22Rv1 (cell line): ENCODE measurements at regions not wholly inside any gene's neighbourhood (a gene's known extent, or its start where the extent isn't known, plus 50 kb on each side); places are given as distances from the start of the nearest gene placed in this dataset.

Experiments
- H3K27ac ChIP-seq: fragments of 450-650 bp; 2 replicates; pipeline ENCODE4 v1.5.1; 2017
- ZFX ChIP-seq: fragments of 450-650 bp; IDR thresholded peaks from 2 replicates; pipeline ENCODE4 v1.6.1; 2017; ENCODE audit warnings: antibody characterized with exemption, borderline replicate concordance
- TF ChIP-seq, protein P1 (sequence below): fragments of 450-650 bp; IDR thresholded peaks from 2 replicates; pipeline ENCODE4 v1.5.1; 2017; ENCODE audit warnings: mild to moderate bottlenecking

DNA sequence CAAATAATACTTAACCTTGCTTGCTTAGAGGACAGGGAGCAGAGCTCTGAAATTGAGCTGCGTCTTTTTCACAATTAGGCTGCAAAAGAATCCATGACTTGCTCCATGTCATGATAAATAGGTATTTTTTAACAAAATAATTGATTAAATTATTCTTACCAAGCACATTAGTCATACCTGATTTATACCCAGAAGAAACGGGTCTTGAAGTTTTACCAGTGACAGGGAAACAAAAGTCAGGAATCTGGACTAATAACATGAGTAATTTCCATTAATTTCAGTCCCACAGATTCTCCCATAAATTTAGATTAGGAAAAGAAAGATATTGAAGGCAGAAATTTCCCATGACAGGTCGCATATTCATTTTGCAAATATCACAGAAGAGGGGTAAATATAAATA lies 85.0 kb upstream of the BMP5 start:
- no peak for TF ChIP-seq ZFX
- TF ChIP-seq, protein P1, sequence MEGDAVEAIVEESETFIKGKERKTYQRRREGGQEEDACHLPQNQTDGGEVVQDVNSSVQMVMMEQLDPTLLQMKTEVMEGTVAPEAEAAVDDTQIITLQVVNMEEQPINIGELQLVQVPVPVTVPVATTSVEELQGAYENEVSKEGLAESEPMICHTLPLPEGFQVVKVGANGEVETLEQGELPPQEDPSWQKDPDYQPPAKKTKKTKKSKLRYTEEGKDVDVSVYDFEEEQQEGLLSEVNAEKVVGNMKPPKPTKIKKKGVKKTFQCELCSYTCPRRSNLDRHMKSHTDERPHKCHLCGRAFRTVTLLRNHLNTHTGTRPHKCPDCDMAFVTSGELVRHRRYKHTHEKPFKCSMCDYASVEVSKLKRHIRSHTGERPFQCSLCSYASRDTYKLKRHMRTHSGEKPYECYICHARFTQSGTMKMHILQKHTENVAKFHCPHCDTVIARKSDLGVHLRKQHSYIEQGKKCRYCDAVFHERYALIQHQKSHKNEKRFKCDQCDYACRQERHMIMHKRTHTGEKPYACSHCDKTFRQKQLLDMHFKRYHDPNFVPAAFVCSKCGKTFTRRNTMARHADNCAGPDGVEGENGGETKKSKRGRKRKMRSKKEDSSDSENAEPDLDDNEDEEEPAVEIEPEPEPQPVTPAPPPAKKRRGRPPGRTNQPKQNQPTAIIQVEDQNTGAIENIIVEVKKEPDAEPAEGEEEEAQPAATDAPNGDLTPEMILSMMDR, result no peak

DNA sequence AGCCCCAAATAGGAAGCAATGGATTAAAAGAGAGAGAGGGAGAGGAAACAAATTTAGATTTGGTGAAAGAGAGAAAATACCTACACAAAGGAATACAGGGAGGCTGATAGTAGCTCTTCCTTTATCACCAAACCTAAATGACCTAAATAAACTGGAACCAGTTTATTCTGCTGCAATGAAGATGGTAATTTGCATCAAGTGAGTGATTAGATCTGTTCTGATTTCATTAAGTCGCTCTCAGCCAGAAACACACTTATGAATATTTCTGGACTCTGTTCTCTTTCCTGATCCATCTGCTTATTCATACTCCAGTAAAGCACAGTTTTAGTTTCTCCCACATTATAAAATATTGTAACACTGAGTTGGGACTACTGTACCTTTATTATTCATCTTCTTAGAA lies 83.4 kb upstream of the BMP5 start:
- no peak overlapping the region for H3K27ac ChIP-seq
- TF ChIP-seq, protein P1, result no peak
- TF ChIP-seq ZFX, result no peak

More for the DNA sequence above, 85.0 kb upstream of the BMP5 start:
- H3K27ac ChIP-seq, result no peak overlapping the region

DNA sequence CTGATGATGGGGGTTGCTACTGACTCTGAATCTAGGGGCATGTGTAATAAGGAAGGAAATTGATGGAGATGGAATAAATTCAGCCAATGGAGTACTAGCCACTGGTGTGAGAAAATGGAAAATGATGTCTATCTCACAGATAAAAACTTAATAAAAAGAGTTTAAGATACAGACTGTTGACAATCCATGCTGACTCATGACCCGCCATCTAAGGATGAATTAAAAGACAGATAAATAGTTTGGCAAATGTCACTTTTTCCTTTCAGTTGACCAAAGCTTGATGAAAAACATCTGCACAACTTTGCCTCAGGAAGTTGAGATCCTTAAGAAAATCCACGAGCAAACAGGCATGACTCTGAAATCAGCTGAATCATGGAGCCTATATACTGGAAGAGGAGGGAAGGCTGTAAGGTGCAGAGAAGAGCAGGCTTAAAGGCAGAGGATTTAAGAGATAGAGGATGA lies 82.6 kb upstream of the BMP5 start:
- H3K27ac ChIP-seq, result no peak overlapping the region
- no peak for TF ChIP-seq ZFX
- TF ChIP-seq, protein P1, result no peak

DNA sequence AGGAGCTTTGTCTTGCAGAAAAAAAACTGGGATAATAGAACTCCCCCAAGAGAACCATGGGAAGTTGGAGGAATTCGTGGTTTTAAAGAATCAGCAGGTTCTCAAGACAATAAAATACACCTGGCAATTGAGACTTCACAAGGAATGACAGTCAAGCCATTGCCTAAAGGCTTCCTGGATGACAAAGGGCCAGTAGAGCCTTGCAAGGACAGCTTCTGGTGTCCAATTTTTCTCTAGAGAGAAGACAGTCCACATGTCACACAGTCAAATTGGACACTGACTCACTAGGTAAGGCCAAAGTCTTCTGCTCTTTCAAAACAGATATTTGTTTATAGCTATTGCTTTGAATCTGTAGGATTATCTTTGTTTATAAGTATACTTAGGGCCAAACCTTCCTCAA lies 80.3 kb upstream of the BMP5 start:
- no peak overlapping the region for H3K27ac ChIP-seq
- TF ChIP-seq, protein P1, result no peak
- no peak for TF ChIP-seq ZFX

DNA sequence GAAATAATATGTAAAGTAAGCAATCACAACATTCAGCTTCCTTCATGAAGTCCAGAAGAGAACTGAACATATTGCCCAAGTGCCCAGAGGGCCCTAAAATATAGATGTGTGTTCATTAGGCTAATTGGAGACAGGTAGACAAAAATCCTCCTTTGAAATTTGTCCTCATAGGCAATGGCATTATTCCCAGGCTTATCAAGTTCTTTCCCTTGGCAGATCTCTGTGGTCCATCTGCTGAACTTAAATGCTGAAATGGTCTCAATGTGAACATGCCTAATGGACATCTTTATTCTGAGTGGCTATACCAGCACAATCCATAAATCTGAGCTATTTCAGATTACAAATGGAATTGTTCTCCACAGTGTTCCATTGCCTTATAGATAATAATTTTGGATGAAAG lies 79.0 kb upstream of the BMP5 start:
- TF ChIP-seq, protein P1, result no peak
- no peak for TF ChIP-seq ZFX
- H3K27ac ChIP-seq, result no peak overlapping the region

DNA sequence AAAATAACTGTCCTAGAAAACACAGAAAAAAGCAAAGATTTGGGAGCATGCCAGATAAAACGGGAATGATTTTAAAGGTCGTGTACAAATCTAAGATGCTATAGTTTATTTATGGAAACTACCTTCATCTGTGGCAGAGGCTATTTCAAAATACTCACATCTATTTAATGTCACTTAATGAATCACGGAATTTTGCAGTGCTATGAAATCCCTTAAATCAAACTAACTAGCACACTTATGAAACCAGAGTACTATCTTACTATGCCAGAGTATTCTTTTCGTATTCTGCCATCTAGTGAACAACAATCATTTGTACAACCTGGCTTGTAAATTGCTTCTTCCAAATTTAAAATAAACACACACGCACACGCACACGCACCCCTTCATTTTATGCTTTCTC lies 77.9 kb upstream of the BMP5 start:
- H3K27ac ChIP-seq, result no peak overlapping the region
- no peak for TF ChIP-seq ZFX
- TF ChIP-seq, protein P1, result peak; percentile 70

DNA sequence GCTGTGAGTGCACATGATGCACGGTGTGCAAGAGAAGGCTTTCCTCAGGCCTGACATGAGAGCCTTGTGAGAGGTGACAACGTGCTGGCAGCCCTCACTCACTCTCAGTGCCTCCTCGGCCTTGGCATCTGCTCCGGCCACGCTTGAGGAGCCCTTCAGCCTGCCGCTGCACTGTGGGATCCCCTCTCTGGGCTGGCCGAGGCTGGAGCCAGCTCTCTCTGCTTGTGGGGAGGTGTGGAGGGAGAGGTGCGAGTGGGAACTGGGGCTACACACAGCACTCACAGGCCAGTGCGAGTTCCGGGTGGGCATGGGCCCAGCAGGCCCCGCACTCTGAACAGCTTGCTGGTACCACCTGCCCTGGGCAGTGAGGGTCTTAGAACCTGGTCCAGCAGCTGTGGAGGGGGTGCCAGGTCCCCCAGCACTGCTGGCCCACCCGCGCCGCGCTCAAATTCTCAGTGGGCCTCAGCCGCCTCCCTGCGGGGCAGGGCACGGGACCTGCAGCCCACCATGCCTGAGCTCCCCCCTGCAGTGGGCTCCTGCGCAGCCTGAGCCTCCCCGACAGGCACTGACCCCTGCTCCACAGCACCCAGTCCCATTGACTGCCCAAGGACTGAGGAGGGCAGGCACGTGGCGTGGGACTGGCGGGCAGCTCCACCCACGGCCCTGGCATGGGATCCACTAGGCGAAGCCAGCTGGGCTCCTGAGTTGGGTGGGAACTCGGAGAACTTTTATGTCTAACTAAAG lies 74.9 kb upstream of the BMP5 start:
- TF ChIP-seq, protein P1, result no peak
- no peak for TF ChIP-seq ZFX
- H3K27ac ChIP-seq, result no peak overlapping the region
